HG03139 (cell line): ENCODE measurements at regions not wholly inside any gene's neighbourhood (a gene's known extent, or its start where the extent isn't known, plus 50 kb on each side); places are given as distances from the start of the nearest gene placed in this dataset.
"Not testable (repeated sequence)": the region's sequence is repeated elsewhere in the genome, so short reads cannot be mapped to it uniquely, and the experiment has no call there.

Experiments used
- ATAC-seq: cut with Tn5 transposase; IDR thresholded peaks from one replicate; pipeline ENCODE4 v1.9.1; 2021; ENCODE audit not compliant: unreplicated experiment

DNA sequence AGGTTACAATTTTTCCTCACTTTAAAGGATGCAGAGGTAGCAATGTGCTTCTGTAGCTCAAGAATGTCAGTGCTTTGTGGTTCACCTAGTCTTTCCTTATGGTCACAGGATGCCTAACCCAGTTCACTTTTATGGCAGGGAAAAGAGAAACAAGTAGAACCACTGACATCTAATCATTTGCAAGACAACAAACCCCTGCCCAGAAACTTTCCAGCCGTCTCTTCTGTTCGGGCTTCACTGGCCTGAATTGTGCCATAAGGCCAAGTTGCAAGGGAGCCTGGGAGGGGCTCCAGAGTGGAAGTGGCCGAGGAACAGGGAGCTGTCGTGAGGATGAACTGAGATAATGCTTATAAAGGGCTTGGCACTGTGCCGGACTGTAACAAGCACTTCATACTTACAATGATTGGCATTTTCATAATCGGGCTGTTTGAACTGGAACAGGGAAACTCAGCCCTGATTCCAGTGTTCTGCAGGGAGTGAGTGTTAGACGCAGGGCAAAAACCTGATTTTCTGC is 212.6 kb downstream of the BCAS1 start:
- ATAC-seq = no peak

DNA sequence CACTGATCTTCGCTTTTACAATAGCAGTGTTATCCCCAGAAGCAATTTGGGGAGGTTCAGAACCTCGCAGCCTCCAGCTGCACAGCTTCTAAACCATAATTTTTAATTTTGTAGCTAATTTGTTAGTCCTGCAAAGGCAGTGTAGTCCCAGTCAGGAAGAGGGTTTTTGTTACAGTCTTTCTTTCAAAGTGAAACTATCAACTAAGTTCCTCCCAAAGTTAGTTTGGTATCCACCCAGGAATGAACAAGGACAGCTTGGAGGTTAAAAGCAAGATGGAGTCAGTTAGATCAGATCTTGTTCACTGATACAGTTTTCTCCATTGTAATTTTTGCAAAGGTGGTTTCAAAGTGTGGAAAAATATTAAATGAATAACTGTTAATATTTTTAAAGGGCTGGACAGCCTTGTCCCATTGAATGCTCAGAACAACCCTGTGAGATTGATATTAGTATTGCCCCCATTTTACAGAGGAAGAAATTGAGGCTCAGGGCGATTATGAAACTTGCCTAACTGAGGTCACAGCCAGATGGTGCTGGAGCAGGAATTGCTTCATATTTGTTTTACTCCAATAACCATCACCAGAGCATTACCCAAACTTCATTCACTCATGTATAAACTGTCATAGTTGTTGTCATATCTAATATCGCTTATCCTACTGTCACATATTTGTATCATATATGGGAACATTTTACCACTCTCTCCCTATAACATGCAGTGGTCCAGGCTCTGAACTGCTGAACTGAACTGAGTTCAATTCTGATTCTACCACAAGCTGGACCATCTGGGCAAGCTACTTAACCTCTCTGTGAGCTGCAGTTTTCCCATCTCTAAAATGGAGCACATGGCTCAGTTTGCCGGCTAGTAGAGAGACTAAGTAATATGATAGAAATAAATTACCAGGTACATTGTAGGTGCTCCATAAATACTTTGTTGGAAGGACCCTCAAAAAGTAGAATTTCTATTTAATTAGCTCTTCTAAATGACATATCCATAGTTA is 213.8 kb downstream of the BCAS1 start:
- no peak for ATAC-seq

DNA sequence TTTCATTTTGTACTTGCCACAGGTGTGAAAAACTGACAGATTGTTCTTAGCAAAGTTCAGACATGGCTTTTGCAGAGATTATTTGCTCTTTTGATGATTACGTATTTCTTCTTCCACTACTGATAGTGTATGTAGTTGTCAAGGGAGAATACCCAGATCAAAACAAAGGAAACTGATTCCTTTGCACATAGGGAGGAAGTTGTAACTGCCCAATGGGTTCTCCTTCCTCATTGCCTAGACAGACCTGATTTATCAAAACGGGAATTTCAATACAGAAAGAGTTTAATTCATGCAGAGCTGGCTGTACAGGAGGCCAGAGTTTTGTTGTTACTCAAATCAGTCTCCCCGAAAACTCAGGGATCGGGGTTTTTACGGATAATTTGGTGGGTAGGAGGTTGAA is 214.7 kb downstream of the BCAS1 start:
- ATAC-seq = no peak

DNA sequence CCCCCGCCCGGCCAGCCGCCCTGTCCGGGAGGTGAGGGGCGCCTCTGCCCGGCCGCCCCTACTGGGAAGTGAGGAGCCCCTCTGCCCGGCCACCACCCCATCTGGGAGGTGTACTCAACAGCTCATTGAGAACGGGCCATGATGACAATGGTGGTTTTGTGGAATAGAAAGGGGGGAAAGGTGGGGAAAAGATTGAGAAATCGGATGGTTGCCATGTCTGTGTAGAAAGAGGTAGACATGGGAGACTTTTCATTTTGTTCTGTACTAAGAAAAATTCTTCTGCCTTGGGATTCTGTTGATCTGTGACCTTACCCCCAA is 215.8 kb downstream of the BCAS1 start:
- not testable (repeated sequence) for ATAC-seq

DNA sequence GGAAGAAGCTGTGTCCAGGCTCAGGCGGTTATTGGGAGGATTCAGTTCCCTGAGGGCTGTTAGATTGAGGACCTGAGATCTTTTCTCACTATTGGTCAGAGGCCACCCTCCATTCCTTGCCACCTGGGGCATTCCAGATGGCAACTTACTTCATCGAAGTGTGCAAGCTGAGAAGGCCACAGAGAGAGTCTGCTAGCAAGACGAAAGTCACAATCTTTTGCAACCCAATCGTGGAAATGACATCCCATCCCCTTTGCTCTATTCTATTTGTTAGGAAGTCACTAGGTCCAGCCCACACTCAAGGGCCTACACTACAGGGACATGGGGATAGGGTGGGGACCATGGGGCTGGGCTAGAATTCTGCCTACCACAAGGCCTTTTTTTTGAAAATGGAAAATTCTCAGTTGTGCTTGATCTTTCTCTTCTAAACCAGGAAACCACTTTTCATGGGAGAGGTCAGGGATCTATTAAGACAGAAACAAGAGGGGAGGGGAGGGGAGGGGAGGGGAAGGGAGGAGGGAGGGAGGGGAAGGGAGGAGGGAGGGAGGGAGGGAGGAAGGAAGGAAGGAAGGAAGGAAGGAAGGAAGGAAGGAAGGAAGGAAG is 217.2 kb downstream of the BCAS1 start:
- no peak for ATAC-seq

DNA sequence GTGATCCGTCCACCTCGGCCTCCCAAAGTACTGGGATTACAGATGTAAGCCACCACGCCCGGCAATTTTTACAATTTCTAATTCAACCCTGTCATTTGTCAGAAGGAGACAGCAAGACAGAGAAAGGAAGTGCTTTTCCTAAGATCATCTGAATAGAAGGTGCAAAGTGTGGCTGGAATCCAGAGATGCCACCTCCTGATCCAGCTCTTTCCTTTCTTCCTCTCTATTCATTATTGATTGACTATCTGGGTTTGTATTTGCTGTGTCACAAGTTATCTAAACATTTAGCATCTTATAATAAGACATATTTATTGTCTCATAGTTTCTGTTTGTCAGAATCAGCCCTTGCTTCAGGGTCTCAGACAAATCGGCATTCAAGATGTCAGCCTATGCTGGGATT is 217.7 kb downstream of the BCAS1 start:
- no peak for ATAC-seq

DNA sequence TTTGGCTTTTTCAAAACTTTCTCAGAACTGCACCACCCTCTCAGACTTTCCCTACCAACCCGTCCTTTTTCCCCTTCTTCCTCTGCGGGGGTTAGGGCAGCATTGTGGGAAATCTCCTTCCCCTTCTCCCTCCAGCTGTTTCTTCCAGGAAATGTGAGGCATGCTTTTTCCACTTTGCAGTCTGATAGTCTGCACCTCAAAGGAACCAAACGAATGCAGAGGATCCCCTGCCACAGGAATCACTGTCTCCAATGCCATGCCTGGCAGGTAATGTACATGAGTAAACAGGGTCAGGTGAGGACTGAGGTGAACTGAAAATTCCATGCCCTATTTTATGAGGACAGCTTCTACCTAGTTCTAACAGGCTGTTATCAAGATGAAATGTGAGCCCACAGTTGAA is 218.4 kb downstream of the BCAS1 start:
- no peak for ATAC-seq

DNA sequence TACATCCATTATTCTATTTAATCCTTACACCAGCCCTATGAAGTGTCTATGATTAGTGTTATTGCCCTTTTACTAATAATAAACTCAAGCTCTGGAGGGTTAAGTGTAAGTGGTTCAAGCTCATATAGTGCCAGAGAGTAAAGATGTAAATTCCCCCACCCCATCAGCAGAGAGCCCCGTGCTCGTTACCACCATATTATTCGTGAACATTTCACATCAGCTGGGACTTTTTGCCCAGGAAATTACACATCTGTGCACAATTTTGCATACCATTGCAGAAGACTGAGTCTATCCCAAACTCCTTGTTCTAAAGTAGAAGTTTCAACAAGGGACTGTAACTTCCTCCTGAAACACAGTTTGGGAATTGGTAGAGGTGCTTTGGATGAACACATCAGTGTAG is 220.1 kb downstream of the BCAS1 start:
- no peak for ATAC-seq

DNA sequence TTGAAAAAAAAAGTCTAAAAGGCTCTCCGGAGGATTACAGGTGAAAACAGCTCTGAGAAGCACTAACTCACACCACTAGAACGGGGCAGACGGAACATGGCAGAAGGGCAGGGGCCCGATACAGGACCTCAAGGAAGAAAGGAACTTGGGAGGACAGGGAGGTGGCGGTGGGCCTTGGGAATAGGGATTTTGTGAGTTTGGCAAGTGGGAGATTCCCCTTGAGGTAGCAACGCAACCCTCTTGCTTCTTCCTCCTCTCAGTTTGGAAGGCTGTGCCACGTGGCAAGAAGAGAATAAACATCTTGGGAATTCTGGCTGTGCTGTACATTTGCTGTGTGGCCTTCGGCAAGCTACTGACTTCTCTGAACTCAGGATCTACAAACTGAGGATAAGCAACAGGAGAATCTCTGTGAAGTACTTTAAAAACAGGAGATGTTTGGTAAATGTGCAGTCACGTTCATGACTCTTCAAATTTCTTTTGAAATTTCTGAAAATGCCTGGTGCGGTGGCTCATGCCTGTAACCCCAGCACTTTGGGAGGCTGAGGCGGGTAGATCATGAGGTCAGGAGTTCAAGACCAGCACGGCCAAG is 220.8 kb downstream of the BCAS1 start:
- ATAC-seq = no peak

DNA sequence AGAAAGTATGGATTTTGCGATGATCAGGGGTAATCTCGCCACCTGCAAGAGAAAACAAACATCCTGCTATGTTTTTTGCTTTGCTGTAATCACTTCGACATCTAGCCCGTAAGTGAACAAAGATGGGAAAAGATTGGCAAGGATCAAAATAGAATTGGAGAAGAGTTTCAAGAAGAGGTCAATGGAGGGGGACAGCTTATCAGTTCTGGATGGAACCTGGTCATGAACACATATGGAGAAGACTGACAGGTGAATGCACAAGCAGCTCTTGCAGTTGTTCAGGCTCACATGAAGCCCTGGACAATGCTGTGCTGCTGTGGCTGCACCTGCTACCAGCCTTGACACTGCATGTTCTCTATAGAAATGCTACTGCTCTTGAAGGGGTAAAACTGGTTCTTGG is 222.1 kb downstream of the BCAS1 start:
- ATAC-seq = no peak

DNA sequence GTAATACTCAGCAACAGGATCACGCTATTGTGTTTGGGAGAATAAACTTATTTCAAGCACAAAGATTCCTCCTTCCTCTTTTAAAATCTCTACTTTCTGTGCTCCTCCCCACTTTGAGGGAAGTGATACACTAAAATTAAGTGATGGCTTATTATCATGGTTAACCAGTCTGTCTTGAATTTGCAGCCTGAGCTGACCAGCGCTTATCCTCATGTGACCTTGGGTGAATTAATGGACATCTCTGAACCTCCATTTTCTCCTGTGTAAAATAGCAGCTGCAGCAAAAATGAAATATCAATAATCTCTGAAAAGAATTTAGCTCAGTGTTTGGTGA is 222.6 kb downstream of the BCAS1 start:
- ATAC-seq = no peak

DNA sequence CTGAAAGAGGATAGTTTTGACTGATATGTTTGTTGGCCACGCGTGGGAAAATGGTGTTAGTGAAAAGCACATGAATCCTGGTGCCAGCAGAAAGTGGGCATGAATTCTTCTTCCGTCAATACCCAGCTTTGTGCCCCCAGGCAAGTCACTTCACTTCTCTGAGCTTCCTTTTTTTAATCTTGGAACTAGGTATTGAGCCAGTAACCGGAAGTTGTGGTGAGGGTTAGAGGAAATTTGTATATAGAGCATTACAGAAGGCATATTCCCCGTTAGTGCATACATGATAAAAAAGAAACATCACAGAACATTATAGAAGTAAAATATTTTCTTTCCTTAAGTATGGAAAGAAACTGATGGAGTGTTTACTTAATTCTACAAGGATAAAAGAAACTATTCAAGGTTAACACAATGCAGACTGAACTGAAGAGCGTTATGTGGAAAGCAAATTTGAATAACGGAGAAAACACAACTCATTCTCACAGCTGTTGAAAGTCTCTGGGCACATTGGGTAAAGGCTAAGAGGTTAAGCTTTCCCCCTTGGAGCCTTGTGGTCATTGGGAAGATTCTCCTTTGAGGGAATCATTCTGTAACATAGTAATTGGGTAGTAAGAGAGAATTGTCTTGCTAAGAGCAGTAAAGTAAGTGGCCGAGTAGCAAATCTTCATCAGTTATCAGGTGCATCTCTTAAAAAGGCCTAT is 223.1 kb downstream of the BCAS1 start:
- ATAC-seq = no peak

DNA sequence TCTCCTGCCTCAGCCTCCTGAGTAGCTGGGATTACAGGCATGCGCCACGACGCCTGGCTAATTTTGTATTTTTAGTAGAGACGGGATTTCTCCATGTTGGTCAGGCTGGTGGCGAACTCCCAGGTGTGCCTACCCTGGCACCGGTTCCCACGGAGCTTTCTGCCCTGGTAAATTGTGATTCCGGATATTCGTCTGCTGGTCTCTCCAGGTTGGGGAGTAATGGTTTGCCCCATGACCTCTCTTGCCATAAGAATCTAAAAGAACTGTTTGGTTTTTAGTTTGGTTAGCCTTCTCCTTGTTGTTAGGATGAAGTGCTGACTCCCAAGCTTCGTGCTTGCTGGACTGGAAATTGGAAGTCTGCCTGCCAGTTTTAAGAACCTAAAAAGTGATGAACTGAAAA is 223.8 kb downstream of the BCAS1 start:
- no peak for ATAC-seq

DNA sequence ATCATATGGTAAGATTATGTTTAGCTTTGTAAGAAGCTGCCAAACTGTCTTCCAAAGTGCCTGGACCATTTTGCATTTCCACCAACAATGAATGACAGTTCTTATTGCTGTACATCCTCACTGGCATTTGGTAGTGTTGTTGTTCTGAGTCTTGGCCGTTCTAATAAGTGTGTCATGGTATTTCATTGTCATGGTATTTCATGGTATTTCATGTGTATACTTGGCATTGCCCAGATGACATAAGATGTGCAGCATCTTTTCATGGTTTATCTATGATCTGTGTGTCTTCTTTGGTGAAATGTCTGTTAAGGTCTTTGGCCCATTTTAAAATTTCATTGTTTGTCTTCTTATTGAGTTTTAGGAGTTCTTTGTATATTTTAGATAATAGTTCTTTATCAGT is 224.4 kb downstream of the BCAS1 start:
- ATAC-seq = no peak

DNA sequence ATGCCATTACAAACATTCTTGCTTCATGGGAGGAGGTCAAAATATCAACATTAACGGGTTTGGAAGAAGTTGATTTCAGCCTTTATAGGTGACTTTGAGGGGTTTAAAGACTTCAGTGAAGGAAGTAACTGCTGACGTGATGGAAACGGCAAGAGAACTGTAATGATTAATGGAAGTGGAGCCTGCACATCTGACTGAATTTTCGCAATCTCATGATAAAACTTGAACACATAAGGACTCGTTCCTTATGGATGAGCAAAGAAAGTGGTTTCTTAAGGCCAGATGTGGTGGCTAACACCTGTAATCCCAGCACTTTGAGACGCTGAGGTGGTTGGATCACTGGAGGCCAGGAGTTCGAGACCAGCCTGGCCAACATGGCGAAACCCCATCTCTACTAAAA is 226.1 kb downstream of the BCAS1 start:
- no peak for ATAC-seq

DNA sequence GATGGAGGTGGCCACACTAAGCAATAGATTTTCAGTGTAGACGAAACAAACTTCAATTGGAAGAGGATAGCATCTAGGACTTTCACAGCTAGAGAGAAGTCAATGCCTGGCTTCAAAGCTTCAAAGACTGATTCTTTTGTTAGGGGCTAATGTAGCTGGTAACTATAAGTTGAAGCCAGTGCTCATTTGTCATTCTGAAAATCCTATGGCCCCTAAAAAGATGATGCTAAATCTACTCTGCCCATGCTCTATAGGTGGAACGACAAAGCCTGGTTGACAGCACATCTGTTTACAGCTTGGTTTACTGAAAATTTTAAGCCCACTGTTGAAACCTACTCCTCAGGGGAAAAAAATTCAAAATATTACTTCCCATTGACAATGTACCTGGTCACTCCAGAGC is 226.7 kb downstream of the BCAS1 start:
- ATAC-seq = no peak

DNA sequence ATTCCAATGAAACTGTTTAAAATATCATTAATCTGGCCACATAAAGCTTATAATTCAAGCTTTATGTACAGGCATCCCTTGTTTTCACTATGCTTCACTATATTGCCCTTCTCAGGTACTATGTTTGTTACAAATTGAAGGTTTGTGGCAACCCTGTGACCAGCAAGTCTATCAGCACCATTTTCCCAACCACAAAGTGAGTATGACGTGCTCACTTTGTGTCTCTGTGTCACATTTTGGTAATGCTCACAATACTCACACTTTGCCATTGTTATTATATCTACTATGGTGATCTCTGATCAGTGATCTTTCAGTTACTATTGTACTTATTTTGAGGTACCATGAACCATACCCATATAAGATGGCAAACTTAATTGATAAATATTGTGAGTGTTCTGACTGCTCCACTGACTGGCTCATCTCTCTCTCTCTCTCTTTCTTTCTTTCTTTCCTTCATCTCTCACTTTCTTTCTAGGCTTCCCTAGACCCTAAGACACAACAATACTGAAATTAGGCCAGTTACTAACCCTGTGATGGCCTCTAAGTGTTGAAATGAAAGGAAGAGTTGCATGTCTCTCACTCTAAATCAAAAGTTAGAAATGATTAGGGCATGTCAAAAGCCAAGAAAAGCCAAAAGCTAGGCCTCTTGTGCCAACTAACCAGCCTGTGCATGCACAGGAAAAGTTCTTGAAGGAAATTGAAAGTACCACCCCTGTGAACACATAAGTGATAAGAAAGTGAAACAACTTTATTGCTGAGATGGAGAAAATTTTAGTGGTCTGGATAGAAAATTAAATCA is 227.9 kb downstream of the BCAS1 start:
- ATAC-seq = no peak

DNA sequence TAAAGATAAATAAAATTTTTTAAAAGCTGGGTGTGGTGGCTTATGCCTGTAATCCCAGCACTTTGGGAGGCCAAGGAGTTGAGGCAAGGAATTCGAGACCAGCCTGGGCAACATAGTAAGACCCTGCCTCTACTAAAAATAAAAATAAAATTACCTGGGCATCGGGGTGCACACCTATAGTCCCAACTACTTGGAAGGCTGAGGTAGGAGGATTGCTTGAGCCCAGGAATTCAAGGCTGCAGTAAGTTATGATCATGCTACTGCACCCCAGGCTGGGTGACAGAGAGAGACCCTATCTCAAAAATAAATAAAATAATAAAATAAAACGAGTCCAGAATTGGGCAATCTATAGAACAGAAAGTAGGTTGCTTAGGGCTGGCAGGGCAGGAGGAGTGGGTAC is 228.7 kb downstream of the BCAS1 start:
- no peak for ATAC-seq

DNA sequence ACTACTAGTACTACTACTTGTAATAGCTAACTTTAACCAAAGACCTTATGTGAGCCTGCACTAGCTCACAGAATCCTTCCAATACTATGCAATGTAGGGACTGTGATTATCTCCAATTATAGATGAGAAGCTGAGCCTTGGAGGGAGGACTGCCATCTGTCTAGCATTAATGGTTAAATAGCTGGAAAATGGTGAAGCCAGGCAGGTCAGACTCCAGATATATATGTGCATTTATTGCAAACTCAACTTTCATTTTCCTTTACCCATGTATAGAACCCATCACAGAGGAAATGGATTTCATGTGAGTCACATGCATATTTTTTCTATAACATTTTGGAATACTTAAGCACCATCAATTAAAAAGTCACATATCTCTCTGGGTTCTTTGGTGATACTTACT is 229.9 kb downstream of the BCAS1 start:
- no peak for ATAC-seq

DNA sequence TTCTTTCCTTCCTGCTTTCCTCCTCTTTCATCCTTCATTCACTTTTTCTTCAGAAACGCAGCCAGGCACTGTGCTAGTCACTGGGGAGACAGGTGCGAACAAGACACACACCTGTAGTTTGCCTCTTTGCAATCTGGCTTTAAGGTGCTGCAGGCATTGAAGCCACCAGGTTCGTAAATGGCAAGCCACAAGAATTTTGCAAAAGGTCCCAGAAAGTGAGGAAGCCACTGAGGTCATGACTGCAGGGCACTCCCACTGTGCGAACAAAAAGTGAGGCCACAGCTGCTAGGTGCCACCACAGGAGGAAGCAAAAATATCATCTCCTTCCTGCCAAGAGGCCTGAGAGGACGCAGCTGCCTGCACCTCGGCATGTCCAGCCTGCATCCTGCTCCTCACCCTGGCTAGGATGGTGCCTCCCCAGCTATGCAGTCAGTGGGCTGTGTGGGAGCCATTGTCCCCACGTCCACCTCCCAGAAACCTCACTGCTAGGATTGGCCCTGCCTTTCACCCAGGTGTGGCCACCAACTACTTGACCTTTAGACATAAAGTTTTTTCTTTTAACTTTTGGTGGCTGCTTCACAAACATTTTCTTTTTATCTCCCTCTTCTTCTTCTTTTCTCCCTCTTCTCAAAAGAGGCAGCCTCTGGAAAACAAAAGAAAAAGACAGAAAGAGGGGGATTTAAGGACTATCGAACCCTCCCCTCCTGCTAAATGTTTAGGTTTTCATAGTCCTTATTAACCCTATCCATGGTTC is 230.8 kb downstream of the BCAS1 start:
- ATAC-seq = peak; percentile 74
